CD4-positive, alpha-beta T cell treated with Interleukin-6 for 4 hours (primary cell): ENCODE measurements at regions not wholly inside any gene's neighbourhood (a gene's known extent, or its start where the extent isn't known, plus 50 kb on each side); places are given as distances from the start of the nearest gene placed in this dataset.
"Not testable (repeated sequence)": the region's sequence is repeated elsewhere in the genome, so short reads cannot be mapped to it uniquely, and the experiment has no call there.

Source experiments
- DNase-seq: peaks from one replicate; pipeline ENCODE4 v3.0.0-alpha.2; 2020; ENCODE audit warnings: mixed read lengths

DNA sequence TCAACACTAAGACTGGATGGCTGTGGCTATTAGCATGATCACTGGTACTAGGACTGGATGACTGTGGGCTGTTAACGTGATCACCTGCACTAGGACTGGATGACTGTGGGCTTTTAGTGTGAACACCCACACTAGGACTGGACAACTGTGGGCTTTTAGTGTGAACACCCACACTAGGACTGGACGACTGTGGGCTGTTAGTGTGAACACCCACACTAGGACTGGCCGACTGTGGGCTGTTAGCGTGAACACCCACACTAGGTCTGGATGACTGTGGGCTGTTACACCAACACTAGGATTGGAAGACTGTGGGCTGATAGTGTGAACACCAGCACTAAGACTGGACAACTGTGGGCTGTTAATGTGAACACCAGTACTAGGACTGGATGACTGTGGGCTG lies 329.2 kb downstream of the OSTF1 start:
- no peak for DNase-seq

DNA sequence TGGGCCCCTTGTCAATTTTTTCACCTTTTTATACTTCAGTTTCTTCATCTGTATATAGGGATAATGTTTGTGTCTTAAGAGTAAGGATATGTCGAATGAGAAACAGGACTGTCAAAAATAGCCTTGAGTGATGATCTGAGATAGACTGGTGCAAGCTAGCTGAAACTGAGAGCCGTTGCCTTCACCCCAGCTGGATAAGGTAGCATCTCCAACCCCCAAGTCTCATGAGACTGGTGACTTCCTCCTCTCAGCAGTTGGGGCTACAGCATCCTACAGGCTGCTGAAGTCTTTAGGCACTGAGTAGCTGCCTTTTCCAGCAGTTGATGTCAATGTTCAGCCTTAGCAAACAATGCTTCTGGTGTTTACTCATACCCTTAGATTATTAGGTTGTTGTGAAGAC lies 330.2 kb downstream of the OSTF1 start:
- DNase-seq = no peak

DNA sequence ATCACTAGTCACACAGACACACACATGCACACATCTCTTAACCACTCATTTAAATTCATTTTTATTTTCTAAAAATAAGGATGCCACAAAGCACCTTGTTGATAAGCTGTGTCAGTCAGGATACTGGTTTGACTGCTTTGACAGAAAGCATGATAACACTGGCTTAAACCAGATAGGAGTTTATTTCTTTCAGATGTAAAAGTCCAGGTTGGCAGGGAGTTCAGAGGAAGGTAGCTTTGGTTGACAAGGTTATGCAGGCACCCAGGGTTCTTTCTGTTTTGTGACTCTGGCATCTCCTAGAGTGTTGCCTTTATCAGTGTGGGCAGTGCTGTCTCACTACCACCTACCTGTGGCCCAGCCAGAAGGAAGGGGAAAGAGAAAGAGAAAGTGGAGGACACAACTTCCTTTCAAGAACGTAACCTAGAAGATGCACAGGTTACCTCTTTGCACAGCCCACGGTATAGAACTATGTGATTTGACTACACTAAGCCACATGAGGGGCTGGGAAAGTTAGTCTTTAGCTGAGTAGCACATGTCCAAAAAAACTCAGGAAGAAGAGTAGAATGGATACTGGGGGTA lies 334.7 kb downstream of the OSTF1 start:
- DNase-seq = no peak

DNA sequence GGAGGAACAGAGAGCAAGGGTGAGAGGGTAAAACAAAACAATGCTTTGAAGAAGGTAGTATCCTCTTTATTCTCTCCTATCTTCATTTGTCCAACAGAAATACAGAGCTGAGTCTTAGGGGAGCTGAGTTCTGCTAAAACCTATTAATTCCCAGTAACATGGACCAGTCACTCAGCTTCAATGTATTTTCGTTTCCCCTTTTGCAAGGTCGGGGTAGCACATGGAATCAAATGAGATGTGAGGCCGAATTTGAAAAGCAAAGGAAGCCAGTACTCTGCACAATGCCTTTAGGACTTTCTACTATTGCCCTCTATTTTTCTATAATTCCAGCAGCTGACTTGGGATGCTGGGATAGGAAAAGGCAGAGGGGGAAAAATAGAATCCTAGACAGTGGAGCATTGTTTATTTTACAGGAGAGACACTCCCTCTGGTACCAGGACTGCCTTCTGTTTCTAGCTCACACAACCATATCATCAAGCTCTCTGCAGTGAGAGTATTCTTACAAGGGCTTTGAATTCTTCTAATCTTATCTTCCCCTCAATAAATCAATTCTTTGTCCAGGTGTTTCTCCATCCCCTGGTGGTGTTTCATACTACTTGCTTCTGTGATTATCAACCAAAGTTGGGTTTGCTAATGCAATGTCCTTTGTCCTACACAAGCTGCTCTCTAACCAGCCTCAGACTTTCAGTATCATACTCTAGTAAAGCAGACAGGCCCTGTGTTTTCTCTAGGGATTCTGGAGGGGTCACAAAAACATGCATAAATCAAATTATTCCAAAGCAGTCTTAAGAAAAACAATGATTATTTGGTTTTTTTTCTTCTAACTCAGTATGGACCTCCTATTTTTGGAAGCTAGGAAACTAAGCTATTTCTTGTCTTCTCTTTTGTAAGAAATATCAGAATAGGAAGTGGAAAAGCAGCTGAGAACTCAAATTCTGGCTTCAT lies 341.5 kb downstream of the OSTF1 start:
- DNase-seq = no peak

DNA sequence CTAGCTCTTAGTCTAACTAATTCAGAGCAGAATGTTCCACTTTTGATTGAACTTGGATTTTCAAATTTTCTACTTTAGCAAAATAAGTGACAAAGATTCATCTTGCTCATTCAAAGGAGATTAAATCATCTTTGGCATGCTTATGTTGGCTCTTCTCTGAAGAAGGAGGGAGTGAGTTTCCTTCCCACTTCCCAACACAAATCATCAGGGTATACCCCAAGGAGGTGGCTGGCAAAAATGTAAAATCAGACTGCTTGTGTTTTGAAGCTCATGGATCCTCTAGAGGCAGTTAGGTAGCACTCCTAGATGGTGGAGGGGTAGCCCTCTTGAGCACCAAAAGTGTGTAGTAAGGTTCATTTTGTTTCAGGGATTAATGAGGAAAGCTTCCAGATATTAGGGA lies 343.1 kb downstream of the OSTF1 start:
- DNase-seq = no peak

DNA sequence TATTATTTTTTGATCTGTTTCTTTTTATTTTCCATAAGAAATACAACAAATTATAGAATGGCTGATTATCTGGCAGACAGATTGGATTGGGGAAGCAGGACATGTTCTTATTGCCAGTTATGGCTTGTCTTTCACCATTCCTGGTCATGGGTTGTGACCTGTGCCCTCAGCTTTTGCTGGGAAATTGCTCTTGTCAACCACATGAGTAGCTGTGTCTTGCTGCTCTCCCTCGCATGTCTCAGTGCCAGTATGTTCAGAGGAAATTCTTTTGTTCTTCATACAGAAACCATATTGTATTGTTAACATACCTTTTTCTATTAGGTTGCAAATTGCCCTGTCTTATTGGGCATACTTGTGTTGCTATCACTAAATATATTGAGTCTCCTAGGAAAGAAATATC lies 344.1 kb downstream of the OSTF1 start:
- DNase-seq = no peak

DNA sequence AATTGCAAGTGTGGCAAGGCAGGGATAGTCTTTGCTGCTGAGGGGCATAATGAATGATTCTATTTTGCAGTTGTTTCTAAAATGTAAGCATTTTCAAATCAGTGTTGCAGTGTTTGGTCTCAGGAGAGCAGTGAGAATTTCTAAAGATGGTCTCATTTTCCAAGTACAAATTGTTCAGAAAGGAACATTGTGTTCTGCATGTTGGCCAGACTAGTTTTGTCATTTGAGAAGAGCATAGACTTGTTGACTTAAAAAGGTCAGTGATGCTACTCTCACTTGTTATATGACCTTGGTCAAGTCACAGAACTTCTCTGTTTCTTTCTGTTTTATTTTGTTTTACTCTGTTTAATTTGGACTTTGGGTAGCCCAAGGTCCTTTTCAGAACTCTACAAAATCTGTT lies 344.6 kb downstream of the OSTF1 start:
- DNase-seq = no peak

DNA sequence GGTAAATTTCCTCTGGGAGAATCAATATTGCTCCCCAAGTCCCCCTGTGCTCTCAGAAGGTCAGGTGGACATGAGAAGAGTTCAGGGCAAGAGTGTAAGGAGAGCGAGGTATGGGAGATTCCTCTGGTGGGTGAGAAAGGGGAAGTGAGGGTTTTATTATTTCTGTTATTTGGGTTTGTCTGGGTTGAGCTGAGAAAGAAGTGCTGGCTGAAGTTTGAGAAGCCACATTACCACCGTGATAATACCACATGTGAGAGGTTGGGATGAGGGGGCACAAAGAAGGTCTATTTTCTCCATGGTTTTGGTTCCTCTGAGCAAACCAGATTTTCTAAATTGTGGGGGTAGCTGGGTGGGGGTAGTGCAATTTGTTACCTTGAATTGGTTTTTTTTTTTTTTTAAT lies 350.4 kb downstream of the OSTF1 start:
- no peak for DNase-seq

DNA sequence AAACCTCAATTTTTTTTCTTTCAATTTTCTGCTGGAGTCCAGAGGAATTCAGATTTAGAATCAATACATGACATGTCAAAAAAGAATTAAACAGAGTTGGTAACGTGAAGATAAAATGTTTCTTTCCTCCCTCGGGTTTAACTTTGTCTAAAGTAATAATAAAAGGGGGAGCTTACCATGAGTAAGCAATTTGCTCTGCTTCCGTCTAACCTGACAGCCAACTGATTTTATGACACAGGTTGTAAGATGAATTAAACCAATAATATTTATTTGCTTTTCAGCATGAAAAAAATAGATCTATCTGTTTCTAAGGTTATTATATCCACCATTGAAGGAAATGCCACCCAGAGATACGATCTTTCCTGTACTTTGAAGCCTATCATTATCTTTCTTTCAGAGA lies 352.6 kb downstream of the OSTF1 start:
- DNase-seq = no peak

DNA sequence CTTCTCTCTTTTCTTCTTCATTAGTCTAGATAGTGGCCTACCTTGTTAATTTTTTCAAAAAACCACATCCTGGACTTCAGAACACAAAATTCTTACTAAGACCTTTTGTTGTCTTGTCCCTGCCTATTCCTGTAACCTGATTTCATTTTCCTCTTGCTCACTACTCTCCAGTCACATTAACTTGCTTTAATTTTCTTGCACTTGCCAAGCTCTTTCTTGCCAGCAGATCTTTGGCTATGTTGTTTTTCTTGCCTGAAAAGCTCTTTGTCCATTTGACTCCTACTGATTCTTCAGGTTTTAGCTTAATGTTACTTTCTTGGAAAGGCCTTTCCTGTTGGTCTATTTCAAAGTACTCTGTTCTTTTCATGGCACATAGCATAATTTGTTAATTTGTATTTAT lies 356.8 kb downstream of the OSTF1 start:
- DNase-seq = no peak

DNA sequence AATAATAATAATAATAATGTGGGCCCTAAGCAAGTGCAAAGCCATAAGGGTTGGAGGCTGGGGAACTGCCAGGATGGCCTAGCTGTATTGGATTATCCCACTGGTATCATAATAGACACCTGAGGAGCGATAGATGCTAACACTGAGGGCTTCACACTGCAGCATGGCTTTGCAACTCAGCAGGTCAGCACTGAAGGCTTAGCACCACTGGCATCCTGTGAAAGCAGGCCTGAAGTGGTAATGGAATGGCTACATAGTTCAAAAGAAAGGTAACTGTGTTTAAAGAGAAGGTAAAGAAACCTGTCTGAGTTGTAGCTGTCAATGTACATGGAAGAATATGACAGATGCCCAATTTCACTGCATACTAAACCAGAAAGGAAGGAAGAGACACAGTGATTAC lies 359.0 kb downstream of the OSTF1 start:
- DNase-seq = no peak

DNA sequence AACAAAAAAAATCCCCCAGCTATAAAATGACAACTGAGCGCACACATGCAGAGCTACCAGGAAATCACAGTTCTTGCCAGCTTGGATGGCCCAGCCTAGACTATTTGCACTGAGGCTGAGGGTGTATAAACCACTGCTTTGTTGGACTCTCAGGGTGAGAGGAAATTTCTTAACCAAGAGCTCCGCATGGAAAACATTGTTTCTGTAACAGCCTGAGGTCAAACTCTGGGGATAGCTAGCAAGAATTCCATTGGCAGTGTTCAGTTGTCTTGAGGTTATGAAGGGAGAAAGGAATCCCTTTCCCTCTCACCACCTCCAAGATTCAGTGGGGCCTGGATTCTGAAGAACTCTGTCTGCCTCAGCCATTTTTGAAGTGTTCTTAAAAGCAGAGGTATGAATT lies 360.0 kb downstream of the OSTF1 start:
- no peak for DNase-seq

DNA sequence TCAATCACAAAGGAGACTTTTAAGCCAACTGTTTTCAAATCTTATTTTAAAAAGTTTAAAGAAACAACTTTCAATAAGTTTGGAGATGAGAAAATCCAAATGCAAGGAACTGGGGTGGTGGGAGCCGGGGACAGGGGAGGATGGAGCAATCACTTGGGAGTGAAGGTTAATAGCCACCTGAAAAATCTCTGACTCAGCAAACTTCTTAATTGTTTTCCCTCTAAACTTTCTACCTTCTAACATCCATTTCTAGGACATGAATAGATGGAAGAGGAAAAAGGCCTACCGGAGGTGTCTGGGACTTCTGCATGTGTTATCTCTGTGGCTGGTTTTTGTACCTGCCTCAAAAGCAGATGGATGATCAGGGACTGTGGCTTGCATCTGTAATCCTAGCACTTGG lies 360.6 kb downstream of the OSTF1 start:
- DNase-seq = no peak

DNA sequence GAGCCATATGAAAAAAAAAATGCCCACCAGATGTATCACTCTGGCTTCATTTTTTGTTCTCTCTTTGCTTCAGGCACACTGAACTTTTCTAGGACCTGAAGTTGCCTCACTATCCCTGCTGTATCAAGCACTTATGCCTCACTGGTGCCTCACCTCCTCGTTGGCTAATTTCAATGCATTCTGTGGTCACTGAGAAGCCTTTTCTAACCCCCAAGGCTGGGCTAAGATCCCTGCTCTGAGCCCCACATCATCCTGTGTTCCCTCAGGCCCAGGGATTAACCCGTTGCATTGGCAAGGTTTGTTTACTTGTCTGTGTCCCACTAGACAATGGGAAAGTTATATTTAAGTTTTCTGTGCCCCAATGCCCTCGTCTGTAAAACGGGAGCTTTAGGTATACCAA lies 362.7 kb downstream of the OSTF1 start:
- no peak for DNase-seq

DNA sequence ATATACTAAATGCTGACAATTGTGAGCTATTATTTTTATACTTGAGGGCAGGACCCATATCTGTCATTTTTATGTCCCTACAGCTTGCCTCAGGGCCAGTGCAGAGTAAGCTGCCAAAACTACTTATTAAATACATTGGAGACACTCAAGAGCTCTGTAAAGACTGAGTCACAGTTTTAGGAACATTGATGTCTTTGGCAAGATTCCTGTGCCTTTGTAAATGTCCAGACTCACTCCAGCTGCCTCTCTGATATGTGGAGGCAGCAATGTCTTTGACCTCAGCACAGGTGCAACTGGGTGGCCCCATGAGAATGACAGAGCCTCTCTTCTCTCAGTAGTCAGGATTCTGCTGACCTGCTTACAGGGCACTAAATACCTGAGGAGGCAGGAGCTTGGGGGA lies 363.2 kb downstream of the OSTF1 start:
- DNase-seq = no peak

DNA sequence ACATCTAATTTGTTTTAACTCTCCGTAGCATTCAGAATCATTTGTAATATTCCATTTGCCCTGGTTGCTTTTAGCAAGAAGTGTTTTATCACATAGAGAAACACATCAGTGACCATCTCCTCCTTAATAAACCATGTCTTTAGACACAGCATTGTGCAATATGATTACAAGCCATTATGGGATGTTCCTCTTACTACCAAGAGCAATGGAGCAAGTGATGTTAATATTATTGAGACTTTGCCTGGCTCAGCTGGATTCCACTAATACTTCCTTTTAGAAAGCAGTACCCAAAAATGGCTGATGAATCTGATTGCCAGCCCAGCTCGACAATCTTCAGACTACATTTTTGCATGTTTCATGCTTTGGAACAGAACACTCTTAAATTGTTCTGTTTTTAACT lies 364.2 kb downstream of the OSTF1 start:
- DNase-seq = no peak

DNA sequence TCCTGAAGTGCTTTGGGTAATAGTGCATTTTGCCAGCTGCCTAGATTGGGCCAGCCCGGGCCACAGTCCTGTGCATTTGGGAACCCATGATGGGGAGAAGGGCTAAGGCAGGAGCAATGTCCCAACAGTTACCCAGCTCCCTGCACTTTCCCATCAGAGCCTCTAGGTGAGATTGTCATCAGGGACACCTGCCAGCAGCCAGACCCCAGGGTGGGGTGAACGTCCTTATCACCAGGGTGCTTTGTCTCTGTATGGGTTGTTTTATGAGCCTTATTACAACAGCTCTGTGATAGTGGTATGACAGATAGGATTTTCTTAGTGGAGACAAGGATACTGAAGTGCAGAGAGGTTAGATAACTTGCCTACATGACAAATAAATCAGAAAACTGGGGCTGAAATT lies 365.7 kb downstream of the OSTF1 start:
- DNase-seq = no peak

DNA sequence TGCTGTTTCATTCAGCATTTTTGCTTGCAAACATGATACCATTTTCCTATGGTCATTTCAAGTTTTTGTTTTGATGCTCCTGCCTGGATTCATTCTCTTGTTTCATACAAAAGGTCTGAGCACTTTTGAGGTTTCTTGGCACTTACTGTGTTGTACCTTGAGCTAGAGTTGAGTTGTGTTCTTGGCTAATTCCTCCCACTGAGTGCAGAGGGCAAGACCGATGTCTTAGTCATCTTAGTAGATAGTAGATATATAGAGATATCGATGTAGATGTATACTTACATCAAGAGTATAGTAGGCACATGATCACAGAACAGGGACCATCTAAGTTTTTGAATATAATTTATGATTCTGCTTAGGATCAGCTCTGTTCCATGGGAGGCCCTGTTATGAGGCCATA lies 366.6 kb downstream of the OSTF1 start:
- DNase-seq = no peak

DNA sequence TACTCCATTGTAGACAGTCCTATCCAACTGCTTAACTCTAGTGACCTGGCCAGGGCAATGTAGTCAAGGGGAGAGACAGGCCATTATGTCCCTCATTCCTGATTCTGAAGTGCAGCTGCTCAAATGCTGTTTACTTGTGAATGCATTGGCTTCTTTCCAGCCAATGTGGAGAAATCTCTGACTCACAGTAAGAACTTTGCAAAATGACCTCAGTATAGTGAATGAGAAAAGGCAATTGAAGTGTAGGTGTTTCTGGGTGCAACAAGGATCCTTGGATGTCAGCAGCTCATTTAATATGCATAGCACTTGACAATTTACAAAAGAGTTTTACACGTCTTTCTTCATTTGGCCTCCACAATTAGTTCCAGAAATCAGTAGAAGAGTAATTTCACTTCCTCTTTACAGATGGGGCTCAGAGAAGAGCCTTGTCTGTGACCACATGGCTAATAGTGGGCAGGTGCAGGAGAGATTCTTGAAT lies 367.2 kb downstream of the OSTF1 start:
- no peak for DNase-seq

DNA sequence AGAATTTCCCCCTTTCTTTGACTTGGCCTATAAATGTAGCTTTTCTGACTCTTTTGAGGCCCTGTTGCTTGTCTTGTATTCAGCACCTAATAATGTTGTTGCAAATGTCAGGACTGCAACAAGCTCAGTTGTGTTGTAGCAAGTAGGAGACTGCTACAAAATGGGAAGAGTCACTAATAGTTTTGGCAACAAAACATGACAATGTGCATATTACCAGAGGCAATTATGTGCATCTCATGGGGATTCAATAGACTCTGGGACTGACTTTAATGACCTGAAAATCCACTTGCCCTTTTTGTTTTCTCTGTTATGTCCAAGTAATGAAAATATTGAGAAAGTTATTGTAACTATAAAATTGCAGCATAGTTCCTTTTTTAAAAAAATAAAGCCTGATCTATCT lies 368.4 kb downstream of the OSTF1 start:
- no peak for DNase-seq

DNA sequence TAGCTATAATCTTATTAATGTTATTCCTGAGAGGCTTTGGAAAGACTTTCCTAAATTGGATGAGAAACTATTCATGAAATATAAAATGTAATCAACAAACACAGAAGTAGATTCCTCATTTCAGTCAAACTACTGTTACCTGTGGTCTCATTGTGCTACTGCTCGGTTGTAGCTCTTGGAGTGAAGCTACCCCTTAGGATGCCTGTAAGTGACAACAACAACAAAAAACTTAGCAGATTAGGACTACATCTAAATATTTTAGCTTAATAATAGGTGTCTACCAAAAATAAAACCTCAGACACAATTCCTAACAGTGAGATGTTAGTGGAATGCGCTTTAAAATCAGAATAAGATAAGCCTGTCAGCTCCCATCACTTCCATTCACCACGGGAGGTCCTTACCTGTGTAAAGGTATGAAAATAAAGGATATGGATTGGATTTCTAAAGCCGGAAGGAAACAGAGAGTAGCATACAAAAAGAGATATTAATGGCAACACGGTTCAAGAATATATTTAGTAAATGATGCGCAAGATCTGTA lies 369.2 kb downstream of the OSTF1 start:
- DNase-seq = no peak

DNA sequence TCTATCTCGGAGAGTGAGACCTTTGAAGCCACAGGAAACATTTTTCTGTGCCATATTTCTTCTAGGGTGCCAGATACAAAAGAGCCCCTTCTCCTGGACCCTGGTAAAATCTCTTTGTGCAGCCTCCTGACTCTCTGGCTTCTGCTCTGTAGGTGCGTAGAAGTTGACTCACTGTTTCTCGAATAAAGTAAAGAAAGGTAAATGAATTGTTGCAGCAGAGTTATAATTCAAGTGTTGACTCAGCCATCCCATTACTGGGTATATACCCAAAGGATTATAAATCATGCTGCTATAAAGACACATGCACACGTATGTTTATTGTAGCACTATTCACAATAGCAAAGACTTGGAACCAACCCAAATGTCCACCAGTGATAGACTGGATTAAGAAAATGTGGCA lies 371.0 kb downstream of the OSTF1 start:
- not testable (repeated sequence) for DNase-seq

DNA sequence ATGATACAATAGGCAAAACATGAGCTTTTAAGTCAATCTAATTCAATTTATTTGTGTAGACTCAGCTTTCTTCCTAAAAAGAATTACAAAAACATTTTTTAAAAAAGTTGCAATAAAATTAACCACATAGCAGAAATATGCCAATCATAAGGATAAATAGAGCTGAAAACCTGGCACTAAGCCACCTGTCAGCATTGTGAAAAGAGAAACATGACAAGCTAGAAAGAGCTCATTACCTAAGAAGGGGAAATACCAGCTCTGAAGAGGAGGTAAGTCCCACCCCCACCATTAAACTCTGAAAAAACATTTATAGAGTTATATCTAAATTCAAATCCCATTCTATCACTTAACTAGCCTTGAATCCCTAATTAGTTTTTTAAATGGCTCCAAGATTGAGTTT lies 372.9 kb downstream of the OSTF1 start:
- no peak for DNase-seq

DNA sequence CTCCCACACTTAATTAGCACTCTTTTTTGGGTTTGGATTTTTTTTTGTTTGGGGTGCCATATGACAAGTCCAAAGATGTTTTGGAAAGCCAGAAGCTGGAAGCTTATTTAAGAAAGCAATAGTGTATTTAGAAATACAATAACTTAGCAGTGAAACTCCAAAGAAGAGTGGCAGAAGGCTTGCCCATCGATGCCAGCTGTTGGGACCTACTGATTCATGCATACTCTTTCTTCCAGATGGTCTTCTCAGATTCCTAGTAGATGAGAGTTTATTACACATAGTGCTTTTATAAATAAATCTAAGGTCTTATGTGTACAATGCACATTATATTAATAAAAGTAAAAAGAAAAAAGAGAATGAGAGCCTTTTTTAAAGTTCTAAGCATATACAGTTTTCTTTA lies 374.6 kb downstream of the OSTF1 start:
- no peak for DNase-seq
